ENCODE measurements at regions not wholly inside any gene's neighbourhood (a gene's known extent, or its start where the extent isn't known, plus 50 kb on each side); places are given as distances from the start of the nearest gene placed in this dataset.

DNA sequence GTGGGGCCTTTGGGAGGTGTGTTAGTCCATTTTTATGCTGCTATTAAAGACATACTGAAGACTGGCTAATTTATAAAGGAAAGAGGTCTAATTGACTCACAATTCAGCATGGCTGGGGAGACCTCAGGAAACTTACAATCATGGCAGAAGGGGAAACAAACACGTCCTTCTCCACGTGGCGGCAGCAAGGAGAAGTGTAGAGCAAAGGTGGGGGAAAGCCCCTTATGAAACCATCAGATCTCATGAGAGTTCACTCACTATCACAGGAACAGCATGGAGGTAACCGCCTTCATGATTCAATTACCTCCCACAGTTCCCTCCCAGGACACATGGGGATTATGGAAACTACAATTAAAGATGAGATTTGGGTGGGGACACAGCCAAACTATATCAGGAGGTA, 187.1 kb upstream of the OSR1 start:
- no peak for DNase-seq (ENCODE audit: low read depth)

DNA sequence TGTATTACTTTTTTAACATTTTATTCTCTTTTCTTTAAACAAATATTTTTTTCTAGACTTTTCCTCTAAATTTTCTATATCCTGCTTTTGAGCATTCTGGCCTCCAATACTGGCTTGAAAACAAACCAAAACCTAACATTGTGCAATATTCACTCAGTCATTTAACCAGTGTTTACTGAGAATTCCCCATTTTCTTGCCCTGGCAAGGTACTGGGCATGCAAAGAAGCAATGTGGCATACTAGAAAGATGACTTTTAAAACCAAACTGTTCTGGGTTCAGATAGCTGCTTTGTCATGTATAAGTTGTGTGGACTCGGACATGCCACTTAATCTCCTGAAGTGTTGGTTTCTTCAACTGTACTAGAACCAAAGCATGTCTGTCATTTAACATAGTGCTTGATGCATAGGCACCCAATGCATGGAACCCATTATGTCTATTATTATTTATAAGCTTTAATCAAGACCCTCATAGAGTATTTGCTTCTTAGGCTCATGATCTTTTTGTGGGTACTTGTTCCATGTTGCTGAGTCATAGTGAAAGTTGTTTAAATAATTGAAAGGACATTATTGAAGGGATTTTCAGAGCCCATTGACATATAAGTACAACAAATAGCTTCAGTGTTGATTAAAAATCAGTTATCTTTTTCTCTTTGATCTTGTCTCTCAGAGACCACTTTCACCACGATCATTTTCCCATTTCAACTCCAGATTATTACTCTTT, 185.4 kb upstream of the OSR1 start:
- no peak for DNase-seq (ENCODE audit: low read depth)

DNA sequence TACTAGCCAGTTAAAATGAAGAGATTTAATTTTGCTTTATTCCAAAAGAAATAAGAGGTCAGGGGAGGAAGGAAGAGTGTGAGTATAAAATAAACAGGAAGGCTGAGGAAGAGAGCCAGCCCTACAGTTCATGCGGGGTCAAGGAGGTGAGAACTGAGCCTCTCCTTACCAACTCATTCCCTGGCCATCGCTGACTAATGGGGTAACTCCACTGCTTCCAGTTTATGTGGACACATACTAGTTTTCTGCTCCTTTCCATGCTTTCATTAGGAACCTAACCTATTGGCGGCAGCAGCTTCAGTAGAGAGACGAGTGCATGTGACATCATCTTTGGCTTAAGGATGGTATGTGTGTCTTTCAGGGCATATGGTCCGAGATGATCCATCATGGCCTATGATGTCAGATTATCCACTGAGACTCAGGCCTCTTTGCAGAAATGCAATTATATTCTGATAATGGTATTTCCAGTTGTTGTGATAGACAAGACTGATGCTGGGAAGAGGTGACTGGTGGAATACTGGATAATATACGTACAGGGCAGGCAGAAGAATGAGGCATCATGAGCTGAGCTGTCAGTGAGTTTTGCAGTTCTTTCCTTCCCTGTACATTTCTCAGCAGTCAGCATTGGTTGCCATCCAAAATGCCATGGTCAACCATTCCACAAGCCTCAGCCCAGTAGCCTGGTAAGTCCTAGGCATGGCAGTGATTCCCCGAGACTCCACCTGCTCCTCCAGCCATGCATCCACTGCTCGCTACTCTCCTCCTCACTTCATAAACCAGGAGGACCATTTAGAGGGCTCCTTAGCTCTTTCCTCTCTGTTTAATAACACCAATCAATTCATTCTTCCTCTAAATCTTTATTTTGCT, 184.6 kb upstream of the OSR1 start:
- peak; percentile 51 for DNase-seq (ENCODE audit: low read depth)

DNA sequence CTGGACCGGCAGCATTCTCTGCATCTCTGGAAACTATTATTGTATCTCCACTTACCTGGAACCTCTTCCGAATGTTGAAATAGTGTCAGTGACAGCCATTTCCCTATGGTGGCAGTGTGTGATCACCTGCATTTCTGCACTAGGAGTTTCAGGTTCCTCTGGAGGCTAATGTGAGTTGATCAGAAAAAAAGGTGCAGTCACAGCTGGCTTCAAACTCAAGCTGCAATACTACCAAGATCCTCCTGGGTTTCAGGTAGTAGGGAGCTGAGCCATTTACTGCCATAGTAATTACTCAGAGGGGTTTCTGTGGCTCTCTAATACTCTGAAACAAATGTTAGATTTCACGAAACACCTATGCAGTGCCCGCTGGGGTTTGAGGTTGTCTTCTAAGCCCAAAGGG, 183.5 kb upstream of the OSR1 start:
- DNase-seq (ENCODE audit: low read depth): peak; percentile 38

DNA sequence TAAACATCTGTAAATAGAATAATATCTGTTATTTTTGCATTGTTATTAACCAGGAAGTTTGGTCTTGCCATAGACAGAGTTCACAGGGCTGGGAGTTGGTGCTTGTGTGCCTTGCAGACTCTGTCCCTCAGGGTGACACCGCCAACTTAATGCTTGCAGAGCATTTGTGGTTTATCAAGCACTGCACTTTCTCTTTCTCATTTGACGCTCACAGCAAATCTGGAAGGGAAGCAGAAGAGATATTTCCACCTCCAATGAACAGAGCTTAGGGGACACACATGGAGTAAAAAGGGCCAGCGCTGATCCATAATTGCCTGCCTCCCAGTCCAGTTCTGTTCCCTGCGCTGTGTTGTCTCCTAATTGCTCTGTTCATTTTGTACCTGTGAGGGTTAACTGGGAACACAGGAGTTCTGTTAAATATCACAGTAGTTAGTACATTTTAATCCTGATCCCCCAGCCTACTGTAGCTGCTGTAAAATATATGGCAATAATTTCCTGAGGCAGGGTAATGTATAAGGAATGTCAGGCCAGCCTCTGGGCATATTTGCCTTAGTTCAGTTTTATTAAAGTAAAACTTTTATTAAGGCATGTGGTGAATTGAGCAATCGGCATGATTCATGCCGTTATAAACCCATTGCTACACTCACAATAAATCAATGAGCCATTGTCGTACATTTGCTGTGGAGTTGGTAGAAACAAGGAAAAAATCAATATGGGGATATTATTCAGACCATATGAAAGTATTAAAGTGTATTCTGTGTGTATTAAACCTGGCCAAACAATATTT, 182.5 kb upstream of the OSR1 start:
- peak; percentile 96 for DNase-seq (ENCODE audit: low read depth)

DNA sequence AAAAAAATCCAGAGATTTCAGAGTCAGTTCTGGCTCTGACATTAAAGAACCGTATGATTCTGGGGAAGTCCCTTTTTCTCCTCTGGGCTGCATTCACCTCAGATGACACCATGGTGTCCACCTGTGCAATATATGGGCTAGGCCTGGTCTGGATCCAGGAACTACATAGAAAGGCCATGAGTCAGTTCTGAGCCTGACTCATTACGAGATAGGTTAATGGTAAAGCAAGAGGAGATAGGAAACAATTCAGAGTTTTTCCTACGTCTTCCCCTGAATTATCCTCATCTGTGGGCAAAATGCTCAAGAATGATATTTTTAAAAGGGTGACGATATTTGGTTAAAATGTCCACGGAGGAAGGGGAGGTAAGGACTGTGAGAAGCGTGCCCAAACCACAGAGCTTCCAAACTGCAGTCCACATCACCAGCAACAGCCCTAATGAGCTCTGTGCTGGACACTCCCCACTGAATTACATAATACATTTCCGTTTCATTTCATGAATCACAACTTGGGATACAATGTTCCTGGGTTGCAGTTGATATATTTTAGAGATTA, 180.1 kb upstream of the OSR1 start:
- DNase-seq (ENCODE audit: low read depth): peak; percentile 96

DNA sequence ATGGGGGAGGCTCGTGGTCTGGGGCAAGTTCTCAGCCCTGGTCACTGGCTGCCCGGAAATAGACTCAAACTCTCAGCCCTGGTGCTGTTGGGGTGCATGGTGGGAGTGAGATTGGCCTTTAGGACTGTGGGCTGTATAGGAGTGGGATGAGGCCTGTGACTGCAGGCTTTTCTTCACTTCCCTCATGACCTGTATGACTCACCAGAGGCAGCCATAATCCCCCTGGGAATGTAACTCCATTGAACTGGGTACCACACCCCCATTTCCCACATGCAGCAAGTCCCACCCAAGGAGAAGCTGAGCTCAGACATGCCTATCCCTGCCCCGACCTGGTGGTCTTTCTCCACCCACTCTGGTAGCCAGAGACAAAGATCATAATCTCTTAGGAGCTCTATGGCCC, 177.7 kb upstream of the OSR1 start:
- DNase-seq (ENCODE audit: low read depth): peak; percentile 27

DNA sequence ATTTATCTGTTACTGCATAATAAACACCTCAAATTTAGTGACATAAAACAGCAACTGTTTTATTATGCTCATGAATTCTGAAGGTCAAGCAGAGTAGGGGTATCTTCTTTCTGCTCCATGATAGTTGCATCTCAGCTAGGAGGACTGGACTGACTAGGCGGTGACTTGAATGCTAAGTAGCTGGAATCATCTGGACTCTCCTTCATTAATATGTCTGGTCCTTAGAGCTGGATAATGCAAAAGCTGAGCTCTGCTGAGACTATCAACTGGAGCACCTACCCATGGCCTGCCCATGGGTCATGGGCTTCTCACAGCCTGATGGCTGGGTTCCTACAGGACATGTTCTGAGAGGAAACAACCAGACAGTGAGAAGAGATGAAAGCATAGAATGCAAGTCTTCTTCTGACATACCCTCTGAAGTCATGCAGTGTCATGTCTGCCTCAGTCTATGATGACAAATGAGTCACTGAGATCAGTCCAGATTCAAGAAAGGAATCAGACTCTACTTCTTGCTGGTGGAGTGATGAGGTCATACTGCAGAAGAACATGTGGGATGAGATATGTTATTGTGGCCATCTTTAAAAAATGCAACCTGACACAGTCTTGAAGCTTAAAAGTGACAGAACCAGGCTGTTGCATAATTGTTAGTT, 174.2 kb upstream of the OSR1 start:
- peak; percentile 65 for DNase-seq (ENCODE audit: low read depth)

DNA sequence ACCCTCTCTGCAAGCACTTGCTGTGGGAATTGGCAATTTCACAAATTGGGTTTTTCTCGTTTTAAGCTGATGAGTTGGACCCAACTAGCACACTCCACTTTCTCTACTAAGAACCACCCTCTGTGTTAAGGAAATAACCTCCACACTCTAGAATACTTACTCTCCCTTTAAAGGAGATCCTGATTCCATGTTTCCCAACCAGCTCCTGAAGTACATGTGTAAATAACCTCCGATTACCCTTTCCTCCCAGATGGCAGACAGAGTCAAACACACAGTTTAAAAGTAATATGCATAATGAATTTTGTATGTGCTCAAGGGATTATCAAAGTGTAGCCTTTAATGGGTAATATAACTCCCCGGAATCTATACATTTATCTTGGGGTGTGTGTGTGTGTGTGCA, 171.3 kb upstream of the OSR1 start:
- no peak for DNase-seq (ENCODE audit: low read depth)

DNA sequence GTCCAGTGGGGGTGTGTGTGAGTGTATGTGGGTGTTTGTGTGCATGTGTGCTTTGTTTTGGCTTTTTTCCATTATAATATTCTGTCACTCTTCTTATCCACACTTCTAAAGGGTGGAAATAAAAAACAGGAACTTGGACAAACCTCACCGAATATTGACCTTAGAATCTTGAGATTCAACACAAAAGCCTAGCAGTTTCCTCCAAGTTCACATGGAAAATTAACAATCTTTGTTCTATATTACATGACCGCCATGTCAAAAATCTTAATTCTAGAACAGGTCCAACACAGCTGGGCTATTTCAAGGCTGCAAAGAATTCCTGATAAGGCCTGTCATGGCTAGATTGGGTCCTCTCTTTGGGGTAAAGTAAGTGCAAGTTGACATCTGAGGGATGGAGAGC, 169.3 kb upstream of the OSR1 start:
- DNase-seq (ENCODE audit: low read depth): no peak

DNA sequence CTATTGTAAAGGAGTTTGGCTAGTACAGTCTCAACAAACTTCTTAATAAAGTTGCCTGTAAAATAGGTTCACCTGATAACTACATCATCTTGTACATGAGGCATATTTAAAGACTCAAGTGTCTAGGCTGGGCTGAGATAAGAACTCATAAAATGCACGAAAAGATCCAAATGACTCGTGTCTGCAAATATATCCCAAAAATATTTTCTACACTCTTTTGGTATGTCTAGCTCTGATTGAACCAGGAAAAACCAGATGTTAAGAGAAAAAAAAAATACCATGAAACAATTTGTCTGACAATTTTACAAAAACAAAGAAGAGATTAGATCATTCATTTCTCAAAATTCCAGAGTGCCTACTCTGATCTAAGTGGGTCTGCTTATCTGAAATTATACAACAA, 166.9 kb upstream of the OSR1 start:
- DNase-seq (ENCODE audit: low read depth): no peak

DNA sequence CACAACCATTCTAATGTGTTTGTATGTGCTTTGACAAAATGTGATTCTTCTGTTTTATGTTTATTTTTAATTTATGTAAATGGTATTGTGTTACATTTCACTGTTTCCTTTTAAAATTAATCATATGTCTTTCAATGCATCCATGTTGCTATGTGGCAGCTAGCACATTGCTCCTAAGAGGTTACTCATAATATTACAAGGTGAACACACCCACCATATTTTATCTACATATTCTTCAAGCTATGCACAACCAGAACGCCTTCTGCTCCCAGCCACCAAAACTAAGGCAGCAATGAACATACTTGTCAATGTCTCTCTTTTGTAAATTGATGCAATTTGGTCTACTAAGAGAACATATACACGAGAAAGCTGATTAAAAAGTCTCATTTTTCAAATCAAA, 160.6 kb upstream of the OSR1 start:
- DNase-seq (ENCODE audit: low read depth): no peak

DNA sequence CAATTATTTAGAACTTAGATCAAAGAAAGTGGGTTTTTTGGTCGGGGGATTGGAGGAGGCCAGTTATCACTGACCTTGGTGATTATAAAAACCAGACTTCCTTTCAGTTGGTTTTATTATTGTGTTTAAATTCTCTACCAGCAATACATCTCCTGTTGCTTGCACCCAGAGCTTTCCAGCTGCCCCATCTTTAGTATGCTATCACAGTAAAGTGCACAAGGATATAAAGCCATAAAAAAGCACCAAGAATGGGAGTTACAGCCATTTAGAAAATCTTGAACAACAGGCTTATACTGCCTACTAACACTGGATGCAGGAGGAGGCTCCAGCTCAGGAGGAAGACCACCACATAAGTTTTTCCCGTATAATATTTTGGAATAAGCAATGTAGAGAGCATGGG, 148.7 kb upstream of the OSR1 start:
- DNase-seq (ENCODE audit: low read depth): no peak

DNA sequence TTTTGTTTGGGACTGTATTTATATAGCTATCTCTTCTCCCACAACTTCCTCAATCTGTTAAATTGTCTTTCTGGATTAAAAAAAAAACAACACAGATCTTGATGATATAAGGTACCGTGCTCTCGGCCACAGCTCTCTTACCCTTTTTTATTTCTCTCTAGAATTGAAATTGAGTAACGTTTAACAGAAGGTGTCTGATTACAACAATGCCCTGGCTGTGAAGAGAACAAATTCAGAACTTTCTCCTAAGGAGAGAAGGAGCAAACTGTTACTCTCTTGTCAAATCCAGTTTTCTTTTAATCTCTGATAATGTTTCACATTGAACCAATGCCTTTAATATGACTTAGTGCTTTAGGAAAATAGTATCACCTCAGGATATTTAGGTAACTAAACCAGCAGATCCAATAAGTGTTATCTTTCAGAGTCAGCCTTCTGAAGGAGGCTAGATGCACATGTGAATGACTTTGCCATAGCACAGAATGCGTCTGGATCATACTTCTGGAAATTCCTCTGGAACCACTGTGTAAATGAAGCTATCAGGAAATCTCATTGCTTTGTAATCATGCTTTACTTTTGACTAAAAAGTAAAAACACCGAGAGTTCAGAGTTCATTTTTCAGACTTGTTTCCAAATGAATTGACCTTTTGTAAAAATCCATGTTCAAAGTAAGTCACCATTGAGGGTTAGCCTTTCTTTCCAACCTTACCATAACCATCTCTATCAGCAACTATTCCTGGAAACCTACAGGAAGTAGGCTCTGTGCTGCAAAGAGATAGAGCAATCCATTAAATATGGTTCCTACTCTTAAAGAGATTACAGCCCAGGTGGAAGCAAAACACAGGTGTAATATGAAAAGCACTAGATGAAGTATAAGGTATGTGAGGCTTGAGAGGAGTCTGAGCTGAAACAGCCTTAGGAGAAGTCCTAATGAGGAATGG, 147.0 kb upstream of the OSR1 start:
- no peak for DNase-seq (ENCODE audit: low read depth)

DNA sequence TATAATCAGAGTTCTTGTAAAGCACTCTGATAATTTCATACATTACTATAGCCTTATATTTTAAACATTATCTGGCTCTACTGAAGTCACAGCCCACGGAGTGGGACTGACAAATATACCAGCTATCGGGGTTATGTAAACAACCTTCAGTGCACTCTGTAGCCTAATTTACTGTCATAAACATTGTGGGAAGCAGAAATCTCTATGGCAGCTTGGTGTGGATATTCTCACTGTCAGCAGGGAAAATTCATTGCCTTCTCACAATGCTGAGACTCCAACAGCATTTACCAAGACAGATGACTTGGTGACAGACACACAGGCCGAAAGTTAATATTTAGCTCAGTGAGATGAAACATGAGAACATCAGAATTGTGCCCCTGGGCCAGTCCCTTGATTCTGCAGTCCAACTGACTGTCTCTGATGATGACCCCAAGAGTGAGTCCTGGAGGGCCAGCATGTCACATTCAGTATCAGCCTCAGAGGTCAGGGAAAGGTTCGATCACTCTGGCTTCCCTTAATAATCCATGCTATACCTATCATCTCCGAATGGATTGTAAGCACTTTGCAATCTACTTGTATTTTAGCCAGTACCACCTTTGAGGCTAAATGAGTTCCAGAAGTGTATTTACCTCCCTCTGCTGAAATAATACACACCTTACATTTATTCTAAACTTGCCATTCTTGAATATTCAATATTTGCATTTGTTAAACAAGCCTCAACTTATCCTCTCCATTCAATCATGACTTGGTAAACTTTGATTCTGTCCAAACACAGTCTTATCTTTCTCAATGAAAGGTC, 146.2 kb upstream of the OSR1 start:
- DNase-seq (ENCODE audit: low read depth): no peak

DNA sequence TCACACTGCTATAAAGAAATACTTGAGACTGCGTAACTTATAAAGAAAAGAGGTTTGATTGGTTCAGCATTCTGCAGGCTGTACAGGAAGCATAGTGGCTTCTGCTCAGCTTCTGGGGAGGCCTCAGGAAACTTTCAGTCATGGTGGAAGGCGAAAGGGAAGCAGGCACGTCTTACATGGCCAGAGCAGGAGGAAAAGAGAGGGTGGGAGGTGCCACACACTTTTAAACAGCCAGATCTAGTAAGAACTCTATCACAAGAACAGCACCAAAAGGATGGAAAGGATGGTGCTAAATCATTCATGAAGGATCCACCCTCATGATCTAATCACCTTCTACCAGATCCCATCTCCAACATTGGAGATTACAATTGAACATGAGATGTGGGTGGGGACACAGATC, 145.5 kb upstream of the OSR1 start:
- no peak for DNase-seq (ENCODE audit: low read depth)

DNA sequence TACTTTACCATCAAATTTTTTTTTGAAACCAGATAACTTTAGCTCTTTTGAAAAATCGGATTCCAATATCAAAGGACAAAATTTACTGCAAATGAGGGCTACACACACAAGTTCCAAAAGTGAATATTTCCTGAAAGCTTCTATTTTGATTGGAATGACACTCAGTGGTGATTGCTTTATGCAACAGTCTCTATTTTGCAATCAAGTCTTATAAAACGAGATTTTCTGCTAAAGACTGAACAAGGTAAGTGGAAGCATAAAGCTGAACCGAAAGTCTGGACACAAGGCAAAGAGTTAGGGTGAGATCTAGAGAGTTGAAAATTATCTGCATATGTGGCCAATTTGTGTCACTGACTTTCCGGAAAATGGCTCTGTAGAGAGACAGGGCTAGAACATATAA, 145.0 kb upstream of the OSR1 start:
- DNase-seq (ENCODE audit: low read depth): no peak

DNA sequence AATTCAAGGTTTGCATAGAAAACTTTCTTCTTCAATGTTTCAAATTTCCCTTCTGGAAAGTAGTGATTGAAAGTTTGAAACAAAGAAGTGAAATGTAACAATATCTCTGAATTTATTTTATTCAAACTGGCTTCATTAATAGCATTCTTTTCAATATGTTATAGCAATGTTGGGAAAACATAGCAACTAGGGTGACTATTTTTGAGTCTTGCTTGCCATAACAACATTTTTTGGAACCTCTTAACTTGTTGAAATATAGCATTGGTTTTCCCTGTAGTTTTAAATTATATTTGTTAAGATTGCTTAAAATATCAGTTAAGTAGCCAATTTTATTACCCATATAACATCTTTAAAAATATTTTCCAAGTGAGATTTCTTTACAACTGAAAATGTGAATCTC, 141.7 kb upstream of the OSR1 start:
- DNase-seq (ENCODE audit: low read depth): no peak

DNA sequence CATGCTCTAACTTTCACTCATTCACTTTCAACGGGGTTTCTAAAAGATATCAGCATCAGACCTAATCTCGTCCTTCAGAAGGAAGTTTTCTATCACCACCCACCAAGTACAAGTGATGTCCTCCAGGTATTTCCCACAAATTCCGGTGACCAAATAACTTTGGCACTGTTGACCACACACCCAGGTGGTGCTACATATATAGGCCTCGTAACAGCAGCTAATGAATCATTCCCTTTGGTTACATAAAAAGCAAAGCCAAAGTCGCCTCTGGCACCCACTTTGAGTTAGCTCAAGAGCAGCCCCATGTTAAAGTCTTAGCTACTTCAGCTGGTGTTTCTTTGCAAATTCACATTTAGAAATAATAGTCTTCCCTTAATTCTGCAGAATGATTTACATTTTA, 138.2 kb upstream of the OSR1 start:
- no peak for DNase-seq (ENCODE audit: low read depth)

DNA sequence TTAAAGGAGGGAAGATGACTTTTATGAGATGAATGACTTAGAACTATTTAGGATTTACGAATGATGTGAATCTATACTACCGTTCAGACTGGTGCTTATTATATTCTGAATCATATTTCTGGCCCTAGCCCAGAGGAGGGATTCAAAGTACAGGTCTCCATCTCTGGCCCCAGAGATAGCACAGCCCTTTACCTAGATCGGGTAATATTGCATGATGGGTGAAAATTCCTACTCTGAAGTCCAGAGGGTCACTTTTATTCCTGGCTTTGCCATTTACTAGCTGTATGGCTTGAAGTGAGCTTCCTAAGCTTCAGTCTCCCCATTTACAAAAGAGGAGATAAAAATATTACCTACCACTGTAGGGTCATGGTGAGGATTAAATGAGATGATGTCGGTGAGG, 135.8 kb upstream of the OSR1 start:
- no peak for DNase-seq (ENCODE audit: low read depth)
